ENCODE measurements at regions not wholly inside any gene's neighbourhood (a gene's known extent, or its start where the extent isn't known, plus 50 kb on each side); places are given as distances from the start of the nearest gene placed in this dataset.

GRCh38 chr3:154791611-154792010, 288.5 kb upstream of the MME start:
- H3K9me3 ChIP-seq (ENCODE audit: control extremely low read depth in 1 of 3, control insufficient read depth in 2 of 3, insufficient read depth in 1 of 3, low read length in 2 of 3), result no peaks in the 10 kb centered on the region
- no peak overlapping the region for H3K27ac ChIP-seq (ENCODE audit: low read length in 2 of 2)
- Mint-ChIP-seq H3K9me3 (ENCODE audit: insufficient read depth) (no peaks in the 10 kb centered on the region), H3K27ac (no peak overlapping the region), H3K27me3 (no peaks in the 10 kb centered on the region), H3K4me1 (no peaks in the 10 kb centered on the region), H3K4me3 (no peak overlapping the region)
- no peak overlapping the region for H2AFZ ChIP-seq (ENCODE audit: insufficient read depth, low read depth, low read length, poor library complexity, severe bottlenecking)
- no peaks in the 10 kb centered on the region for H3K79me2 ChIP-seq (ENCODE audit: control insufficient read depth, insufficient read depth, low read length)
- H3K4me2 ChIP-seq (replicated peaks; ENCODE audit: low read depth, low read length, poor library complexity, severe bottlenecking), result no peak overlapping the region
- DNase-seq, result no peak
- no peaks in the 10 kb centered on the region for H4K20me1 ChIP-seq (ENCODE audit: control insufficient read depth, insufficient read depth, low read length, poor library complexity, severe bottlenecking)
- CTCF ChIA-PET, result no interaction called here
- intact Hi-C loops (cut with micrococcal nuclease), result no loop called here
- no peaks in the 10 kb centered on the region for H3K27me3 ChIP-seq (replicated peaks in 1 of 4; ENCODE audit: control extremely low read depth in 1 of 4, control insufficient read depth in 3 of 4, insufficient read depth in 4 of 4, low read length in 3 of 4)
- H3K36me3 ChIP-seq (replicated peaks in 1 of 2; ENCODE audit: control extremely low read depth in 1 of 2, control insufficient read depth in 1 of 2, extremely low read depth in 1 of 2, insufficient read depth in 2 of 2, low read length in 1 of 2), result no peaks in the 10 kb centered on the region
- no peak for ATAC-seq (ENCODE audit: low read depth)
- POLR2A ChIA-PET, result no interaction called here
- H3K9ac ChIP-seq (ENCODE audit: low read length), result no peak overlapping the region
- TF ChIP-seq EZH2 (IDR thresholded peaks at IDR 0.05; ENCODE audit: borderline replicate concordance, insufficient read depth, low read depth, low read length, poor library complexity, severe bottlenecking) (no peak), CTCF (IDR thresholded peaks at IDR 0.05) (no peak)
- H3K4me1 ChIP-seq (ENCODE audit: control insufficient read depth in 2 of 2, insufficient read depth in 2 of 2, low read length in 2 of 2), result no peaks in the 10 kb centered on the region
- H3K4me3 ChIP-seq (ENCODE audit: control extremely low read depth in 1 of 5, extremely low read depth in 1 of 5, insufficient read depth in 1 of 5, low read depth in 2 of 5, low read length in 4 of 5), result no peak overlapping the region

- Histone ChIP-seq H3K4me1 (ENCODE audit: control insufficient read depth in 2 of 2, insufficient read depth in 2 of 2, low read length in 2 of 2) (no peaks in the 10 kb centered on the region), H4K20me1 (ENCODE audit: control insufficient read depth, insufficient read depth, low read length, poor library complexity, severe bottlenecking) (no peaks in the 10 kb centered on the region), H3K27ac (ENCODE audit: low read length in 2 of 2) (no peak overlapping the region), H3K4me3 (ENCODE audit: control extremely low read depth in 1 of 5, extremely low read depth in 1 of 5, insufficient read depth in 1 of 5, low read depth in 2 of 5, low read length in 4 of 5) (no peak overlapping the region), H3K79me2 (ENCODE audit: control insufficient read depth, insufficient read depth, low read length) (no peaks in the 10 kb centered on the region), H3K9me3 (ENCODE audit: control extremely low read depth in 1 of 3, control insufficient read depth in 2 of 3, insufficient read depth in 1 of 3, low read length in 2 of 3) (no peaks in the 10 kb centered on the region), H3K36me3 (replicated peaks in 1 of 2; ENCODE audit: control extremely low read depth in 1 of 2, control insufficient read depth in 1 of 2, extremely low read depth in 1 of 2, insufficient read depth in 2 of 2, low read length in 1 of 2) (no peaks in the 10 kb centered on the region), H2AFZ (ENCODE audit: insufficient read depth, low read depth, low read length, poor library complexity, severe bottlenecking) (no peak overlapping the region), H3K9ac (ENCODE audit: low read length) (no peak overlapping the region), H3K4me2 (replicated peaks; ENCODE audit: low read depth, low read length, poor library complexity, severe bottlenecking) (no peak overlapping the region), H3K27me3 (replicated peaks in 1 of 4; ENCODE audit: control extremely low read depth in 1 of 4, control insufficient read depth in 3 of 4, insufficient read depth in 4 of 4, low read length in 3 of 4) (no peaks in the 10 kb centered on the region)
- ATAC-seq (ENCODE audit: low read depth), result no peak
- intact Hi-C loops (cut with micrococcal nuclease), result no loop called here
- DNase-seq, result no peak
- H3K4me1 Mint-ChIP-seq, result no peaks in the 10 kb centered on the region
- no peaks in the 10 kb centered on the region for H3K27me3 Mint-ChIP-seq
- ChIA-PET CTCF (interaction anchor here (0.7 kb wide), 1 partner anchor 467 kb away, joined by 4 read pairs; no protein-coding TSS in a partner anchor), POLR2A (no interaction called here)
- WGBS (ENCODE audit: insufficient coverage), result no CpG with 5 or more reads among the region's 1 CpG
- no peak overlapping the region for H3K4me3 Mint-ChIP-seq
- no peak for TF ChIP-seq EZH2 (IDR thresholded peaks at IDR 0.05; ENCODE audit: borderline replicate concordance, insufficient read depth, low read depth, low read length, poor library complexity, severe bottlenecking)
- no peak for TF ChIP-seq CTCF (IDR thresholded peaks at IDR 0.05)
- H3K27ac Mint-ChIP-seq, result no peak overlapping the region
- no peaks in the 10 kb centered on the region for H3K9me3 Mint-ChIP-seq (ENCODE audit: insufficient read depth)
Measured at GRCh38 chr3:154786724-154787123, 293.4 kb upstream of the MME start.

Measured in B cell (primary cell).